Keratinocyte (primary cell): ENCODE measurements at regions not wholly inside any gene's neighbourhood (a gene's known extent, or its start where the extent isn't known, plus 50 kb on each side); places are given as distances from the start of the nearest gene placed in this dataset.

ENCODE experiments used
- DNase-seq: peaks from one replicate; pipeline ENCODE4 v3.0.0-alpha.2; 2011; ENCODE audit warnings: low read depth, missing footprints, low spot score
- FAIRE-seq: peaks from 2 replicates; lab custom pipeline; 2011; peaks lifted over from hg19 to GRCh38; lab: Jason Lieb, UNC
- H2AFZ ChIP-seq: 2 replicates; pipeline ENCODE4 v1.6.0; 2012; ENCODE audit warnings: low read length, control low read depth, inconsistent platforms; ENCODE audit not compliant: control insufficient read depth
- H3K27ac ChIP-seq: 2 replicates; pipeline ENCODE4 v1.5.1; 2011; ENCODE audit warnings: low read length; ENCODE audit not compliant: control insufficient read depth, insufficient read depth
- H3K27me3 ChIP-seq: 3 replicates; pipeline ENCODE4 v1.6.0; 2011; ENCODE audit warnings: low read length; ENCODE audit not compliant: control insufficient read depth, insufficient read depth; ENCODE audit errors: extremely low read depth
- H3K36me3 ChIP-seq, 2 experiments: 2 replicates in 1 of 2; 3 replicates in 1 of 2; pipeline ENCODE4 v1.5.1; 2011; ENCODE audit warnings: low read length in 2 of 2, mild to moderate bottlenecking in 1 of 2; ENCODE audit not compliant: control insufficient read depth in 2 of 2, insufficient read depth in 2 of 2; ENCODE audit errors: extremely low read depth in 1 of 2
- H3K4me1 ChIP-seq: 3 replicates; pipeline ENCODE4 v1.5.1; 2011; ENCODE audit warnings: low read length; ENCODE audit not compliant: control insufficient read depth, insufficient read depth; ENCODE audit errors: extremely low read depth
- H3K4me2 ChIP-seq: 3 replicates; pipeline ENCODE4 v1.6.0; 2011; ENCODE audit warnings: low read depth, low read length; ENCODE audit not compliant: control insufficient read depth, insufficient read depth; ENCODE audit errors: extremely low read depth
- H3K4me3 ChIP-seq, 3 experiments: fragments of 200-600 bp in 1 of 3; sonication (generic) in 1 of 3; 2 replicates in 2 of 3; 3 replicates in 1 of 3; pipeline ENCODE4 v1.5.1; 2011 to 2016; ENCODE audit warnings: low read length in 3 of 3, mild to moderate bottlenecking in 3 of 3, control low read depth in 2 of 3, inconsistent platforms in 1 of 3, low read depth in 1 of 3, mixed read lengths in 1 of 3, mixed run types in 1 of 3, moderate library complexity in 1 of 3; ENCODE audit not compliant: control insufficient read depth in 2 of 3, insufficient read depth in 2 of 3; ENCODE audit errors: extremely low read depth in 1 of 3
- H3K79me2 ChIP-seq: 2 replicates; pipeline ENCODE4 v1.6.0; 2012; ENCODE audit warnings: low read length; ENCODE audit not compliant: control insufficient read depth, insufficient read depth
- H3K9ac ChIP-seq: 3 replicates; pipeline ENCODE4 v1.6.0; 2011; ENCODE audit warnings: low read length; ENCODE audit not compliant: control insufficient read depth, insufficient read depth; ENCODE audit errors: extremely low read depth
- H3K9me1 ChIP-seq: 3 replicates; pipeline ENCODE4 v1.6.0; 2011; ENCODE audit warnings: low read length; ENCODE audit not compliant: control insufficient read depth, insufficient read depth; ENCODE audit errors: extremely low read depth
- H3K9me3 ChIP-seq: 2 replicates; pipeline ENCODE4 v1.5.1; 2012; ENCODE audit warnings: low read depth, low read length; ENCODE audit not compliant: control insufficient read depth
- H4K20me1 ChIP-seq: 3 replicates; pipeline ENCODE4 v1.6.0; 2011; ENCODE audit warnings: low read length; ENCODE audit not compliant: control insufficient read depth, insufficient read depth; ENCODE audit errors: extremely low read depth
- CTCF ChIP-seq, 3 experiments: IDR thresholded peaks in 1 of 3; conservative IDR thresholded peaks in 1 of 3; optimal IDR thresholded peaks in 1 of 3; 2 replicates in 2 of 3; 3 replicates in 1 of 3; pipeline versions ENCODE3 to v1.5.1; 2011; ENCODE audit warnings: low read length in 3 of 3, mild to moderate bottlenecking in 3 of 3, moderate library complexity in 2 of 3, control low read depth in 1 of 3, inconsistent platforms in 1 of 3; ENCODE audit not compliant: insufficient read depth in 2 of 3; ENCODE audit errors: extremely low read depth in 1 of 3
- EZH2 ChIP-seq: IDR thresholded peaks from one replicate; pipeline ENCODE4 v1.6.1; 2012; ENCODE audit warnings: inconsistent platforms, mild to moderate bottlenecking, low read length, moderate library complexity
- dilution Hi-C: fragments of 300-500 bp; cut with MboI; formaldehyde crosslinking; loops from one replicate; pipeline ENCODE4 v1.7.0; 2020; ENCODE audit warnings: low sequenced_read_pairs; ENCODE audit not compliant: extremely low pct_ligation_motif_present

- H2AFZ ChIP-seq, result peak overlapping the region; percentile 51
- no peaks in the 10 kb centered on the region for H4K20me1 ChIP-seq
- H3K27me3 ChIP-seq, result no peaks in the 10 kb centered on the region
- H3K9me1 ChIP-seq, result no peaks in the 10 kb centered on the region
- H3K4me1 ChIP-seq, result no peaks in the 10 kb centered on the region
- DNase-seq, result no peak
- no peaks in the 10 kb centered on the region for H3K79me2 ChIP-seq
- TF ChIP-seq CTCF (optimal IDR thresholded peaks at IDR 0.05 in 1 of 3, IDR thresholded peaks at IDR 0.05 in 1 of 3, conservative IDR thresholded peaks at IDR 0.05 in 1 of 3; ENCODE audit: extremely low read depth in 1 of 3, insufficient read depth in 2 of 3, low read length in 3 of 3) (no peak), EZH2 (no peak)
- dilution Hi-C loops, result no loop called here
- H3K9ac ChIP-seq, result no peak overlapping the region
- H3K9me3 ChIP-seq, result no peaks in the 10 kb centered on the region
- no peak for FAIRE-seq
- H3K4me2 ChIP-seq, result no peak overlapping the region
- H3K27ac ChIP-seq, result no peak overlapping the region
- H3K4me3 ChIP-seq, result no peak overlapping the region
- H3K36me3 ChIP-seq, result no peaks in the 10 kb centered on the region
Observed at GRCh38 chr5:98282521-98282920, 490.9 kb upstream of the RGMB start.

GRCh38 chr5:98292496-98292895 is 481.0 kb upstream of the RGMB start:
- Histone ChIP-seq H3K9me1 (no peaks in the 10 kb centered on the region), H4K20me1 (no peaks in the 10 kb centered on the region), H3K9me3 (no peaks in the 10 kb centered on the region), H2AFZ (no peak overlapping the region), H3K79me2 (no peaks in the 10 kb centered on the region), H3K4me1 (peaks cover 4% of the 10 kb centered on the region), H3K27ac (no peak overlapping the region), H3K4me2 (no peak overlapping the region), H3K27me3 (no peaks in the 10 kb centered on the region), H3K9ac (no peak overlapping the region), H3K4me3 (no peak overlapping the region), H3K36me3 (no peaks in the 10 kb centered on the region)
- no peak for DNase-seq
- no peak for TF ChIP-seq CTCF (optimal IDR thresholded peaks at IDR 0.05 in 1 of 3, IDR thresholded peaks at IDR 0.05 in 1 of 3, conservative IDR thresholded peaks at IDR 0.05 in 1 of 3; ENCODE audit: extremely low read depth in 1 of 3, insufficient read depth in 2 of 3, low read length in 3 of 3)
- TF ChIP-seq EZH2, result no peak
- no peak for FAIRE-seq
- dilution Hi-C loops, result no loop called here
